K562 (cell line): ENCODE measurements at regions not wholly inside any gene's neighbourhood (a gene's known extent, or its start where the extent isn't known, plus 50 kb on each side); places are given as distances from the start of the nearest gene placed in this dataset.

ENCODE experiments used
- ATAC-seq: fragments of 200-7000 bp; cut with Tn5 transposase; 3 replicates; pipeline ENCODE4 v1.9.1; 2020; ENCODE audit warnings: moderate library complexity
- BruUV-seq: library from RNA; stranded (reverse); fragments of 400-500 nt; replicated peaks from 2 replicates; lab custom pipeline; 2021; lab: Mats Ljungman, UMichigan
- CTCF ChIA-PET: fragments of 300-600 bp; formaldehyde crosslinking; extraction: SDS; loops from one replicate; lab custom pipeline; 2021; ENCODE audit warnings: low intra/inter-chr PET ratio; lab: Yijun Ruan, JAX
- POLR2A ChIA-PET: fragments of 300-600, 350-650 bp; sonication (Branson Sonifier 250); formaldehyde crosslinking; extraction: SDS; loops from one replicate; lab custom pipeline; 2021; ENCODE audit warnings: antibody characterized with exemption, inconsistent platforms; lab: Yijun Ruan, JAX
- DNase-seq, 4 experiments: peaks; one replicate each; pipeline versions ENCODE4 v3.0.0 to v3.0.0-alpha.2; 2011 to 2018; ENCODE audit warnings: low spot score in 3 of 4, mixed read lengths in 3 of 4; ENCODE audit errors: extremely low read depth in 1 of 4
- FAIRE-seq: peaks from 2 replicates; lab custom pipeline; 2011; peaks lifted over from hg19 to GRCh38; lab: Jason Lieb, UNC
- H2AFZ ChIP-seq: 2 replicates; pipeline ENCODE4 v1.6.0; 2011; ENCODE audit warnings: low read depth, low read length, control low read depth, inconsistent platforms
- H3K27ac ChIP-seq: fragments of 200-600 bp; 3 replicates; pipeline ENCODE4 v1.8.0; 2011; ENCODE audit warnings: low read depth, mild to moderate bottlenecking, control low read depth, inconsistent platforms, low read length, moderate library complexity, mixed read lengths; ENCODE audit errors: extremely low read depth
- H3K27me3 ChIP-seq, 2 experiments: fragments of 300-600 bp in 1 of 2; 2 replicates in 1 of 2; 3 replicates in 1 of 2; pipeline versions ENCODE4 v1.6.0 to v1.8.0; 2011; ENCODE audit warnings: inconsistent platforms in 2 of 2, low read length in 2 of 2, mild to moderate bottlenecking in 1 of 2, mixed read lengths in 1 of 2, moderate library complexity in 1 of 2; ENCODE audit not compliant: control insufficient read depth in 2 of 2, insufficient read depth in 2 of 2
- H3K36me3 ChIP-seq: fragments of 300-600 bp; 3 replicates; pipeline ENCODE4 v1.8.0; 2011; ENCODE audit warnings: mild to moderate bottlenecking, low read length, inconsistent platforms; ENCODE audit not compliant: control insufficient read depth, insufficient read depth
- H3K4me1 ChIP-seq, 2 experiments: fragments of 200-600 bp in 1 of 2; replicated peaks in 1 of 2; 2 replicates in 1 of 2; 3 replicates in 1 of 2; pipeline versions ENCODE4 v1.5.1 to v1.8.0; 2011; ENCODE audit warnings: inconsistent platforms in 2 of 2, low read length in 2 of 2, mild to moderate bottlenecking in 1 of 2, mixed read lengths in 1 of 2, moderate library complexity in 1 of 2; ENCODE audit not compliant: control insufficient read depth in 2 of 2, insufficient read depth in 2 of 2
- H3K4me2 ChIP-seq: 2 replicates; pipeline ENCODE4 v1.6.1; 2011; ENCODE audit warnings: low read length, control low read depth, inconsistent platforms, mixed read lengths; ENCODE audit not compliant: insufficient read depth
- H3K4me3 ChIP-seq: fragments of 200-600 bp; sonication (generic), shearing (Covaris generic); 2 replicates; pipeline ENCODE4 v1.5.1; 2016; ENCODE audit warnings: control low read depth, inconsistent platforms
- H3K79me2 ChIP-seq: fragments of 200-600 bp; 3 replicates; pipeline ENCODE4 v1.8.0; 2011; ENCODE audit warnings: low read length, inconsistent platforms; ENCODE audit not compliant: control insufficient read depth, insufficient read depth
- H3K9ac ChIP-seq, 2 experiments: 2 replicates each; pipeline versions ENCODE4 v1.6.0 to v1.6.1; 2011; ENCODE audit warnings: low read depth in 2 of 2, low read length in 2 of 2, control low read depth in 1 of 2, inconsistent platforms in 1 of 2, mild to moderate bottlenecking in 1 of 2, mixed read lengths in 1 of 2; ENCODE audit not compliant: insufficient read depth in 1 of 2
- H3K9me1 ChIP-seq: one replicate; pipeline ENCODE4 v1.6.0; 2011; ENCODE audit warnings: inconsistent platforms, mild to moderate bottlenecking, low read length, moderate library complexity; ENCODE audit not compliant: control insufficient read depth, insufficient read depth
- H3K9me3 ChIP-seq: replicated peaks from 2 replicates; pipeline ENCODE4 v1.5.1; 2011; ENCODE audit warnings: low read depth, low read length, inconsistent platforms; ENCODE audit not compliant: control insufficient read depth, insufficient read depth
- H4K20me1 ChIP-seq: replicated peaks from 2 replicates; pipeline ENCODE4 v1.6.1; 2011; ENCODE audit warnings: low read length, inconsistent platforms, mixed read lengths; ENCODE audit not compliant: control insufficient read depth, insufficient read depth
- AFF4 ChIP-seq: sonication (generic); formaldehyde crosslinking; IDR thresholded peaks from 2 replicates; pipeline ENCODE4 v1.8.0; 2023; ENCODE audit warnings: mild to moderate bottlenecking, missing genetic modification reagents
- ARID4B ChIP-seq: sonication (generic); formaldehyde crosslinking; IDR thresholded peaks from 2 replicates; pipeline ENCODE4 v1.8.0; 2022; ENCODE audit warnings: mild to moderate bottlenecking, missing genetic modification reagents
- CHD4 ChIP-seq: fragments of 200-600 bp; sonication (generic); IDR thresholded peaks from 3 replicates; pipeline ENCODE4 v1.6.1; 2012; ENCODE audit warnings: low read depth, mild to moderate bottlenecking, mixed read lengths, low read length, inconsistent platforms; ENCODE audit not compliant: insufficient read depth, insufficient replicate concordance, poor library complexity, severe bottlenecking
- MAX ChIP-seq: sonication (generic); formaldehyde crosslinking; IDR thresholded peaks from 2 replicates; pipeline ENCODE4 v1.9.0; 2022; ENCODE audit warnings: mild to moderate bottlenecking, missing genetic modification reagents
- NCOA4 ChIP-seq: fragments of 450-650 bp; IDR thresholded peaks from 2 replicates; pipeline ENCODE4 v1.6.1; 2018; ENCODE audit warnings: mild to moderate bottlenecking; ENCODE audit not compliant: partially characterized antibody
- NFIC ChIP-seq: fragments of 450-650 bp; IDR thresholded peaks from 2 replicates; pipeline ENCODE4 v1.6.1; 2017; ENCODE audit warnings: mild to moderate bottlenecking, inconsistent platforms
- POLR2A ChIP-seq: fragments of 450-650 bp; conservative IDR thresholded peaks from 2 replicates; pipeline ENCODE4 v1.6.1; 2016
- WGBS: fragments of 100-300 bp; shearing (Covaris generic); methylation state at CpG from one replicate; pipeline ENCODE4 v1.1.6; 2016; ENCODE audit warnings: low coverage, mixed read lengths; ENCODE audit not compliant: insufficient coverage; ENCODE audit errors: missing lambda C conversion rate; 5-methylcytosine and 5-hydroxymethylcytosine counted together
- in situ Hi-C: fragments of 300-500 bp; cut with MboI; formaldehyde crosslinking; loops from 4 replicates; pipeline ENCODE4 v1.15.0; 2018; ENCODE audit warnings: inconsistent platforms, mixed read lengths
- intact Hi-C: fragments of 100-400 bp; cut with micrococcal nuclease; formaldehyde crosslinking; loops from 2 replicates; pipeline ENCODE4 v1.14.2; 2022

- ChIA-PET CTCF (no interaction called here), POLR2A (no interaction called here)
- Histone ChIP-seq H2AFZ (no peak overlapping the region), H3K36me3 (no peaks in the 10 kb centered on the region), H3K9ac (no peak overlapping the region), H3K9me3 (no peaks in the 10 kb centered on the region), H3K4me3 (no peak overlapping the region), H3K4me1 (no peaks in the 10 kb centered on the region), H3K79me2 (no peaks in the 10 kb centered on the region), H3K4me2 (no peak overlapping the region), H3K27ac (no peak overlapping the region), H3K27me3 (no peaks in the 10 kb centered on the region), H4K20me1 (no peaks in the 10 kb centered on the region), H3K9me1 (no peaks in the 10 kb centered on the region)
- 0% methylated on average over 1 of the region's 1 CpG for WGBS
- no TSS peak for BruUV-seq
- ATAC-seq (no peak), FAIRE-seq (no peak), DNase-seq (no peak)
- in situ Hi-C loops: no loop called here
- intact Hi-C loops: no loop called here
- no peak for TF ChIP-seq POLR2A
- TF ChIP-seq MAX (CRISPR knock-in tag): no peak
- TF ChIP-seq ARID4B: no peak
- TF ChIP-seq CHD4: no peak
- TF ChIP-seq NCOA4: no peak
- no peak for TF ChIP-seq NFIC
- no peak for TF ChIP-seq AFF4
Measured at GRCh38 chrX:7307720-7308119, 159.8 kb upstream of the PUDP start.
